Stimulated activated CD8-positive, alpha-beta memory T cell treated with anti-CD3 and anti-CD28 coated beads, Interleukin-2, amount 100 ng/mL, for 48 hours (primary cell): ENCODE measurements at regions not wholly inside any gene's neighbourhood (a gene's known extent, or its start where the extent isn't known, plus 50 kb on each side); places are given as distances from the start of the nearest gene placed in this dataset.

Experiments
- DNase-seq, 2 donors: peaks; one replicate each; pipeline ENCODE4 v3.0.0-alpha.2; 2020; ENCODE audit warnings: low read depth in 2 of 2

DNA sequence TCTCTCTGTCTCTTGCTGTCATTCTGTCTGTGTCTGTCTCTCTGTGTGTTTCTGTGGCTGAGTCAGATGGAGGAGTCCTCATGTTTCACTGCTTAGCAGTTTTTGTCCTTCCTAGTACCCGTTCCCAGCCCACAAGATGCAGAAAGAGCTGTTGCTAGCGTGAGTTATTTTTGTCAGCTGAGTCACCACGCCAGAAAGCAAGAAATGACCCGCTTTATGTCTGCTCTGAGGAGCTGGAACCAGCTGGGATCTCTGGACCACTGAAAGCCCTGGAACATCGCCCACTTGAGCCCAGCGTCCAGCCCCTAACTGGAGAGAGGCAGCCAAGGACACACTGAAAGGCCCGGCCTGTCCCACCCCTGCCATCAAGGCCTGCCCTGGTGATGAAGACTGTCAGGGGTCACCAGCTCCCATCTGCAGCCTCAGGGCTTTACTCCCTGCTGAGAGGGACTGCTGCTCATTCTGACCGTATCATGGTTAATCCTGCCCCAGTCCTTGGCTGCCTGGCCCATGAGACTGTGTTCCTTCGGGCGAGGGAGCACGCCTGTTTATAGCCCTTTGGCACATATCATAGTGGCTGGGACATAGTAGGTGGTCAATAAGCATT, 101.7 kb upstream of the TPM1 start:
- DNase-seq, result no peak

DNA sequence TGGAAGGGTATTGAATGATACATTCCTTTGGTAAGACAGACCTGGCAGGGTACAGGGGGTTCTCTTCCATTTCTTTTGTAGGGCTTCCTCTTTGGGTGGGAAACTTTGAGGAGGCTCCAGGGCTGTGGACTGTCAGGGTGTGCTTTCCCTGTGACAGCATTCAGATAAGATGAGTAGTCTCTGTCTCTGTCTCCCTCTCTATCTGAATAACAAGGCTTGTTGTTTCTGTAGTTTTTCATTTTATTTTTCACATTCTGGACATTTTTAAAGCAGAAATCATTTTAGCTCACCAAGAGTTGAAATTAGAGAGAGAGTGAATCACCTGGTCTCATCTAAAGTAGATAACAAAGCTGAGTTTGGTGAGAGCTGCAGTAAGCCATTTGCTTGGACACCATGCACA, 100.8 kb upstream of the TPM1 start:
- DNase-seq, result no peak

DNA sequence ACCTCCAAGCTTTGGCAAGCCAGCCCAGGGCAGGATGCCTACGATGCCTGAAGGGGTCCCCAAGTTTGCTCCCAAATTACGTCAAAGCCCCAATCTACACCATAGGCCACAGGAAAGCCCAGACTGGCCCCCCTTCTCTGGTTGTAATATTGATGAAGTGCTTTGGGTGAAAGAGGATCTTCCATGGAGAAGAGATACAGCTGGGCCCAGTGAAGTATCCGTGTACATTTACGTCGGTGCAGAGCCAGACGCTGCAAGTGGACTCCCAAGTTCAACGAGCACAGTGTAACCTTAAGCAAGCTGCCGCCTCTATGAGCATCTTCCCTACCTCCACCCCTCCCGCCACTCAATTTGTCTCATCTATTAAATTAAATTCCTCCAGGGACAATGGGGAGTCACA, 100.1 kb upstream of the TPM1 start:
- DNase-seq, result no peak

DNA sequence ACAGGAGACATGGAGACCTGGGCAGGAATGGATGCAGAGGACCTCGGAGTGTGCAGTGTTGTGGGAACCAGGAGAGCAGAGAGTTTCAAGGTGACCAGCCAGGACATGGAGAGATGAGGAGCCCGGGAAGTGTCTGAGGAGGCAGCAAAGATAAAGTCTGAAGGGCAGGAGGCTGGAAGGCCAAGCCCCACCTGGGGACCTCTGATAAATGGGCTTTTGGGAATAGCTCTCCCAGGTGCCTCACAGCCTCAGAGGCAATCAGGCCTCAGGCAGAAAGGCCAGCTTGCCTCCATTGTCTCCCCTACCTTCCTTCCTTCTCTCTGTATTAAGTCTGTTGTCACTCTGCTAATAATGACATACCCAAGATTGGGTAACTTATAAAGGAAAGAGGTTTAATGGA, 97.5 kb upstream of the TPM1 start:
- no peak for DNase-seq

DNA sequence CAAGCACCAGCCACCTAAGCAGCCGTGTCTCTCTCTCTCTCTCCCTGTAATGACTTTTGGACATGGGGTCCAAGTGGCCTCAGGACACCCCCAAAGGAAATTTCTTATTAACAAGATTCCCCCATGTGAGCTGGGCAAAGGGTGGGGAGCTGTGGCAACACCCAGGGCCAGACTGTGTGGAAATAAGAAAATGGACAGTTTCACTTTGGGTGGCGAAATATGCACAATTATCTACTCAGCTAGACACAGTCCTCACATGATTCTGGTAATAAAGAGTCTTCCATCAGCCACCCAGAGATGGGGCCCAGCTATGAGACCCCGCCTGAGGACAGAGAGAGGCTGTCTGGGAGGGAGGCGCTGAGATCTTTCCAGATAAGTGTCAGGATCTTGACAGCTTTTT, 96.8 kb upstream of the TPM1 start:
- no peak for DNase-seq

DNA sequence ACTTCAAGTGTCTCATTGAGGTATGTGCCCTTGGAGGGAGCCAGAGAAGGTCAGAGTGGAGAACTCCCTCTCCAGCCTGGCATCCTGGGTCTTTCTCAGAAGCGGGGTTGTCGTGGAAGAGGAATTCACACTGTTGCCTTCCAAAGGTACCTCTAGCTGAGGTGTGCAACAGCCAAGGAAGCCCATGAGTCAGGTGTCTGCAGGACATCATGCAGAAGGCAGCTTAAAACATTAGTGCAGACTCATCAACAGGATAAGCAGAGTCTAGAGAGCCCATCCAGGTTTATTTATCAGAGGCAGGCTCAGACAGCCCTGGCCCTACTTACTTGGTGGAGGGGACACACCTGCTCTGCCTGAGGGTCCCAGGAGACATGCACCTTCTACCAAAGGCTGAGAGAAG, 95.6 kb upstream of the TPM1 start:
- DNase-seq, result no peak

DNA sequence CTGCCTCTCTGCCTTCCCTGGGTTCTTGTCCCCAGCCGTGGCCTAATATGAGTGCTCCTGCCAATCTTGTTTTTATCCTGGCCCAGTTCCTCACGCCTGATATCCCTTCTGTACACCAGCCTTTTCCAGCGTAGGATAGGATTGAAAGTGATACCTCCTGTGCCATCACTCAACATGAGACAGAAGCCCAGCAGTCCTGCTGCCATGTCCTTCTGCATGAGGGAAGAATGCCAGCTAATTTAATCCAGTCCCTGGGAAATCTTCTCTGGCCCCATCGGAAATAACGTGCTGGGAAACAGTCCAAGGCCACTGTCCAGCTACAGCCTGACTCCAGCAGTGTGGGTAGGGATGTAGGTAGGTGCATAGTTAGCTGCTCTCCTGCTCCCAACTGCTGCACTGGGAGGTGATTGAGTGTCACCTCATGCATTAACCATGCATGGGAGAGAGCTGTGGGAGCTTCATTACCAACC, 92.0 kb upstream of the TPM1 start:
- DNase-seq, result no peak

DNA sequence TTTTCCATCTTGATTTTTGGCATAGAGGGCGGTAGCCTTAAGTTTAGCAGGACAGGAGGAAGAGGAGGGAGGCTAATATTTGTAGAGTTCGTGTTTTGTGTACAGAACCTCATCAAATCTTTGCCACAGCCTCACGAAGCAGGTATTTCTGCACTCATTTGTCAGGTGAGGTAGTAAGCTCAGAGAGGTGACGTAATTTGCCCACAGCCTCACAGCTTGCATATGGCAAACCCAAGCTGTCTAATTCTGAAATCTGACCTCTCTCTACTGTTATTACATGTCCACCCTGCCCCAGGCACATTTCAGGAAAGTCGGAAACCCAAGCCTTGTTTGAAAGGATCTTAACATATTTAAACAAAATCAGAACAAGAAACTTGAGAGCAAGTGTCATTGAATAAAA, 91.1 kb upstream of the TPM1 start:
- DNase-seq, result no peak

DNA sequence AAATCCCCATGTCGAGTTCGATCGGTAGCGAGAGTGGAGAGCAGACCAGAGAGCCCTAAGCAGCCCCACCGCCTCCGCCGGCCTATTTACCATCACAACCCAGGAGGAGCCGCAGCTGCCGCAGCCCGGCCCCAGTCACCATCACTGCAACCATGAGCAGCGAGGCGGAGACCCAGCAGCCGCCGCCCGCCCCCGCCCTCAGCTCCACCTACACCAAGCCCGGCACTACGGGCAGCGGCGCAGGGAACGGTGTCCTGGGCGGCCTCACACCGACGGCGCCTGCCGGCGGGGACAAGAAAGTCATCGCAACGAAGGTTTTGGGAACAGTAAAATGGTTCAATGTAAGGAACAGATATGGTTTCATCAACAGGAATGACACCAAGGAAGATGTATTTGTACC, 89.5 kb upstream of the TPM1 start:
- DNase-seq, result no peak

DNA sequence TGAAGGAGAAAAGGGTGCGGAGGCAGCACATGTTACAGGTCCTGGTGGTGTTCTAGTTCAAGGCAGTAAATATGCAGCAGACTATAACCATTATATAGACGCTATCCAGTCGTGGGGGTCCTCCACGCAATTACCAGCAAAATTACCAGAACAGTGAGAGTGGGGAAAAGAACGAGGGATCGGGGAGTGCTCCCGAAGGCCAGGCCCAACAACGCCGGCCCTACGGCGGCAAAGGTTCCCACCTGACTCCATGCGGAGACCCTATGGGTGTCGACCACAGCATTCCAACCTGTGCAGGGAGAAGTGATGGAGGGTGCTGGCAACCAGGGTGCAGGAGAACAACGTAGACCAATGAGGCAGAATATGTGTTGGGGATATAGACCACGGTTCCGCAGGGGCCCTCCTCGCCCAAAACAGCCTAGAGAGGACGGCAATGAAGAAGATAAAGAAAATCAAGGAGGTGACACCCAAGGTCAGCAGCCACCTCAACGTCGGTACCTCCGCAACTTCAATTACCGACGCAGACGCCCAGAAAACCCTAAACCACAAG, 89.0 kb upstream of the TPM1 start:
- no peak for DNase-seq

DNA sequence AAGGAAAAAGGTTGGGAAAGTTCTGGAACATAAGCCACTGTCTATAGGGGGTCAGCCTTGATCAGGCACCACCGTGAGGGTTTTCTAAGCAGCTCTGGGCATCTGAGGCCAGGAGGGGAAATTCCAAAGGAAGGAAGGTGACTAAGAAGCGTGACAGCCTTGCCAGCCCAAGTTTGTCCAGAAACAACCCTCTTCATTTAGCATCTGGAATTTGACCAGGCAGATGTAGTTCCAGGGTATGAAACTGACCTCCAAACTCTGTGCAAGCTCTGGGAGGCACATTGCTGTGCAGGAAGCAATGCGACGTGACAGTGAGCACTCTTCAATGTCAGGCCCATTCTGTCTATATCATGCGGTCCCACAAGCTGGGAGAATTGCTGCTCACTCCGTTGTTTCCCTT, 85.4 kb upstream of the TPM1 start:
- DNase-seq, result no peak

DNA sequence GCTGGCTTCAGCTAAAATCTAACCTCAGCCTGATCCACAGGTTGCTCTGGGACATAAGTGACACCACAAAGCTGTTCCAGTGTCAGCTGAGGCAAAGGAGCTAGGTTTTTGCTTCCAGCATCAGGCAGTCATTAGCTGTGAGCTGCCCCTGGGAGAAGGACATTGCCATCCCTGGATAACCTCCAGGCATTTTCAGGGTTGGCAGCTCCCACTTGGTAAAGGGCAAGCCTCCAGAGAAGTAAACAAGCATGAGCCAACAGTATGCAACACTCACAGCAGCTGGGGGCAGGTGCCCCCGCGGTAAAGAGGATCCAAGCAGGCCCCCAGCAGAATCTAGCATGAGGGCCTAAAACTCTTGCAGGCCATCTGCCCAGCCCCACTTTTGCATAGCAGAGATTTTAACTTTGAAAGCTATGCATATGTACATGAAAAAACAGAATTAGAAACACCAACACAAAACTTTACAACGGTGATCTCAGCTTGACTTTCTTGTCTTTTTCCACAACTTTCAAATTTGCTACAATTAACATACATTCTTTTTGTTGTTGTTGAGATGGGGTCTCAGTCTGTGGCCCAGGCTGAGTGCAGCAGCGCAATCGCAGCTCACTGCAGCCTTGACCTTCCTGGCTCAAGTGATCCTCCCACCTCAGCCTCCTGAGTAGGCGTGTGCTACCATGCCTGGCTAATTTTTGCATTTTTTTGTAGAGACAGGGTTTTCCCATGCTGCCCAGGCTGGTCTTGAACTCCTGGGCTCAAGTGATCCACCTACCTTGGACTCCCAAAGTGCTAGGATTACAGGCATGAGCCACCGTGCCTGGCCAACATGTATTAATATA, 83.8 kb upstream of the TPM1 start:
- DNase-seq, result no peak

DNA sequence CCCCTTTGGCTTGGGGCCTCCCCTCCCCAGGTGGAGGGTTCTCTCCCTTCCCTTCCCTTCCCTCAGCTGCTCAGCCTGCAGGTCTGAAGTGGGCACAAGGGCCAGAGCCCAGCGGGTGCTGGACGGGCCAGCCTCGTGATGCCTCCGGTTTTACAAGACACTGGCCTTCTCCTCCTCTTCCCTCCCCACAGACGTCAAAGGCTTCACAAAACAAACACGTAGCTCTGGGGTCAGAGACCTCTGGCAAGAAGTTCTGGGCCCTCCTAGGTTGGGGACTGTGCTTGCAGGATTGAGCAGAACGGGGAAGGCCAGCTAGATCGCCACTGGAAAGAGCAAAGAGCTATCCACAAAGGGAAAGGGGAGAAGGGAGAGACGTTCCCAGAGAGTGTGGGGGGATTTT, 81.4 kb upstream of the TPM1 start:
- no peak for DNase-seq

DNA sequence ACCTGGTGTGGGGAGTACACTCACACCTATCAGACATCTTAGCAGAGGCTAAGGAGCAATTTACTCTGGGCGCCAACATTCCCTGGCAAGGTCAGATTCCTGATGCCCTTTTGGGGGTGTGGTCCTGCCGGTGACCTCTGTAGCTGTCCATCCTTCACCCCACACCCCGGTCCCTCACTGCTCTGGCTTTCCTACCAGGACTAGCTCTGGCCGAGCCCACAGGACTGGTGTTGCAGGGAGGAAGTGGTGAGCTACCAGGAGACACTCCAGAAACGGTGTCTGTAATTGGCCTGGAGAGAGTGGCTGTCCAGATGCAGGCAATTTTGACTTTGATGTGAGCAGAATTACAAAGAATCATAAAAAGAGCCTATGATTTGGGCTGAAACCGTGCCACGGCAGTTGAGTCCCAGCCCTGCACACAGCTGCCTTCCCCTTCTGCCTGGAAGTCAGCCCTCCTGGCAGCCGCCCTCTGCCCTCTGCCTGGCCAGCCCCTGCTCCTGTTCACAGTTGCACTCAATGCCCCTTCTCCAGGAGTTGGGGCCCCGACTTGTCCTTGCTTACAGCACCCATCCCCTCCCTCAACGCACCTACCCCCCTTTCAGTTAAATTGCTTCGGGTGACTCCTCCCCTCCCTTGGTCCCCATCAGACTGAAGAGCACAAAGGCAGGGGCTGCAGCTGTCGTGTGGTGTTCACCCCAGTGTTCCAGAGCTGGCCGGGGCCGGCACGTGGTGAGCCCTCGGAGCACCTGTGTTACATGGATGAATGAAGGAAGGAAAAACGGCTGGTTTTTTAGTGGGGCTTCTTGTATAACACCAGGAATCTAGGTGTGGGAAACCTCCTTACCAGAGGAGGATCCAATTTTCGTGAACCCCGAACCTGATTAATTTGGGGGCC, 80.2 kb upstream of the TPM1 start:
- no peak for DNase-seq

DNA sequence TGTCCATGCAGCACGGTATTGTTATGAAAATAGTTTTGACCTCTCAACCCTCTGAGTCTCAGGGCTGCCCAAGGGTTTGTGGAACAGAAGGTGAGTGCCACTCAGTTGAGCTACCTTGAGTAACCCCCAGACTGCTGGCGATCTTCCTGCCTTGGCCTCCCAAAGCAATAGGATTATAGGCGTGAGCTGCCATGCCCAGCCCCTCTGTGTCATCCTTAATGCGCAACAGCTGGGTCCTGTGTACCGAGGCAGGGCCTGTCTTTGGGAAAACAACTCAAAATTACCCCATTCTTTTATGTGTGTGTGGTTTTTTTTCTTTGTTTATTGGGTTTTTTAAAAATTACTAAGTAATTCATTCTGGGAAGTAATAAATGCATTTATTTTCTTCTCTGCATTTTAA, 78.3 kb upstream of the TPM1 start:
- no peak for DNase-seq

DNA sequence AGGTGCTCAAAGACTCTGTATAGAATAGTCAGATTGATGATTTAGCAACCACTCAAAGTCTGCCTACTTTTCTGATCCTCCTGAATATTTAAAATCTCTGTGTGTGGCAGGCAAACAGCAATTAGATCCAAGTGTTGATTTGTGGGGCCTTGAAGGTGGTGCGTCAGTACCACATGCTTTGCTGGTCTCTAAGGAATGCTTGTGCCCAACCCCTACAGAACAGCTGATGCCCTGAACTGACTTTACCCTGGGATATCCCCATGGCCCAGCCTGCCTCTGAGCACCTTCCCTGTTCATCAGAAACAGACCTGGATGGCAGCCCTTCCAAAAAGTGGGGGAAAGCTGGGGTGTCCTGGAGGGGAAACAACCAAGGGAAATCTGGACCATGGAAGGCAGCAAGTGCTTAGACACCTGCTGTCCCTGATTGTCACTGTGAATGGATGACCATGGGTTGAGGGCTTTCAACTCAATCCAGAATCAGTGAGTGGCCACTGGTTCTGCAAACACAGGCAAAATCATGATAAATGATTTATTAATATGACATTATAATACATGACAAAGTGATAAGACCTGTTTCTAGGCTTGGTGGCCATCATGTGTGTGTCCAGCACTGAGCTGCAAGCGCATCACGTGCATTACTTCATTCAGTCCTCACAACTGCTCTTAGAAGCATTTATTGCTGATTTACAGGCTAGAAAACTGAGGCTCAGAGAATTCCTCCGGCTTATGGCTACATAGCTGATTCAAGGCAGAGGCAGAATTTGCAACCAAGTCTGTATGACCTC, 76.1 kb upstream of the TPM1 start:
- no peak for DNase-seq

DNA sequence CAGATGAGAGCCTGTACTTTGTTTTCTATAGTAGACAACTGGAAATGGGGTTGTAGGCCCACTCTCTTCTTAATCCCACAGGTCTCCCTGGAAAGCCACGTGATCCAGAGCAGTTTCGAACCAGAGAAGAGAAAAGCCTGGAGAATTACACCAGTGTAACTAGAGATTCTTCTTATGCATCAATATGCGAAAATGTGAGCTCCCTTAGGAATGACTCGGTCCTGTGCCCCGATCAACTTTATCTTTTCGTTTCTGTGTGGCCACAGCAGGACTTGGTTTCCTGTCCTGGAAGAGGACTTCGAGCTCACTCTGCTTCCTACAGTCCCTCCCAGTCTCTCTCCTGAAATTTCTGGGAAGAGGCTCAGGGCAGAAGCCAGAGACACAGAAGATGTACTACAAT, 73.8 kb upstream of the TPM1 start:
- DNase-seq, result no peak

DNA sequence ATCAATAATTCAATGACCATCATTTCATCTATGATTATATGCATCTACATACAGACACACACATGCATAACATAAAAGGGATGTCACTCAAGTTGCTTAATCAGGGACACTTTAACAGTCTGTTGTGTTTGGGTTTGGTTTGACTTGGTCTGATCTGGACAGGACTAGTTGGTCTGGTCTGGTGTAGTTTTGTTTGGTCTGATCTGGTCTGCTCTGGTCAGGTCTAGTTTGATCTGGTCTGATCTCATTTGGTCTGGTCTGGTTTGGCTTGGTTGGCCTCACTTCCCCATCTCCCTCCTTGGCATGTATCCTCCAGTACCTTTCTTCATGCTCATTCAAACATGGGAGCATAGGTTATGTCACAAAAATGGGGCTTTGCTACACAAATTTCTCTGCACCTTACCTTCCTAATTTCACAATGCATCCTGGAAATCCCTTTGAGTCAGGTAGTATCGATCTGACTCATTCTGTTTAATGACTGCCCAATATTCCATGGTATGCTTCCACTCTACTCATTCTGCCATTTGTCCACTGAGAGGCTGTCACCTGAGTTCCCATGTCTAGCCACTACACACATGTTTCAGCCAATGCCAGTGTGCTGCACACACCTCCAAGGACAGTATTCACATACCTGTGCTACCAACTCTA, 73.0 kb upstream of the TPM1 start:
- no peak for DNase-seq

DNA sequence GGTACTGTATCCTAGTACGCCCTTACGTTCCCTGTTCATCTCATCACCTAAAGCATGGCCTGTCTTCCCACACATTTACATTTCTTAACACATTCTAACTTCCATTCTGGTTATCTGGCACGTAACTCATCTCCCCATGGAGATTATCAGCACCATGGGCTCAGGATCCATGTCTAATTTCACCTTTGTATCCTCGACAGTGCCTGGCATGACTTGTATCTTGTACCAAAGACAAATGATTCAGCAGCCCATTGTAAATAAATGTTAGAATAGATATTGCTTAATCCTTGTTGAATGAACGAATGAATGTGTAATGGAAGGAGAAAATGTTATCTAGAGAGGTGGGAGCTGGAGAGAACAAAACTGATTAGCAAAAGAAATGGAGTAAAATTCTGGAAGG, 69.7 kb upstream of the TPM1 start:
- no peak for DNase-seq

DNA sequence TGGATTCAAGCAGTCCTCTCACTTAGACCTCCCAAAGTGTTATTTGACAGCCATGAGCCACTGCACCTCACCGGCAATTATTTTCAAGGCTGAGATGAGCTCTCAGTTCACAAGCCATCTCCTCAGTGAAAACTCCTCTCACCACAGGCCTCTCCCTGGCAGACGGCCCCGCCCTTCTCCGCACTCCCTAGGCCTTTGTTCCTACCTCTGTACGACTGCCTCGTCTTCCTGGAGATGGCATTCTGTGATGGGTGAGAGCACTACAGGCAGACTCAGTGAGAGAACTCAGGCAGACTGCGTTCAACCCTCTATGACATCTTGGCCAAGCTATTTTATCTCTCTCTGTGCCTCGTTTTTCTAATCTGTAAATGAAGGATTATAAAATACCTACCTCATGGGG, 67.0 kb upstream of the TPM1 start:
- no peak for DNase-seq

DNA sequence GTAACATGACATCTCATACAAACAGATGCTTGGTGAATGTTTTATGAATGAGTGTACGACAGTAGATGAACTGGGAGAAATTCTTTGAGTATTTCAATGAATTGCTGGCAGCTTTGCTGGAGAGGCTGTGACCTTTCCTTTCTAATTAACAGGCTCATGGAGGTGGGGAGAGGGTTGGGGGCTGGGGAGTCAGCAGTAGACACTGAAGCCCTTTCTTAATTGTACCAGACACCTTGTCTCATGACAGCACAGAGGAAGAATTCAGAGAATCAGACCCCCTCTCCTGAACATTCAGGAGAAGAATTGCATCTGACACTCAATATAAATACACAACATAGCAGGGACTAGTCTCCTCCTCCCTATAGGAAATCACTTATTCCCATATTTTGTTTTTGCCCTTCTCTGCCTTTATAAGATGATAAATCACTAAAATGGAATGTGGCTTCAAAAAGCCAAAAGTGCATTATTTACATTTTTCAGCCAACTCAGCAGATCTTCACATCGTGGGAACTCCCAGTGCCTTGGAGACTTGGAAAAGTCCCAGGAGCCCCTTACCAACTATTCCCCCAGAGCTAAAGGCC, 66.2 kb upstream of the TPM1 start:
- no peak for DNase-seq
